GM23248 (cell line): ENCODE measurements at regions not wholly inside any gene's neighbourhood (a gene's known extent, or its start where the extent isn't known, plus 50 kb on each side); places are given as distances from the start of the nearest gene placed in this dataset.

Experiments used
- DNase-seq: peaks from one replicate; pipeline ENCODE4 v3.0.0-alpha.2; 2015
- H2AFZ ChIP-seq: fragments of 200-600 bp; sonication (generic); 2 replicates; pipeline ENCODE4 v1.6.1; 2016; ENCODE audit warnings: antibody characterized with exemption
- H3F3A ChIP-seq: fragments of 200-600 bp; sonication (generic); 2 replicates; pipeline ENCODE4 v1.6.1; 2016; ENCODE audit warnings: mild to moderate bottlenecking, antibody characterized with exemption, mixed run types; ENCODE audit not compliant: insufficient read depth
- H3K27ac ChIP-seq: fragments of 200-600 bp; sonication (generic); 2 replicates; pipeline ENCODE4 v1.5.1; 2016; ENCODE audit warnings: mild to moderate bottlenecking
- H3K27me3 ChIP-seq: fragments of 200-600 bp; sonication (generic); replicated peaks from 2 replicates; pipeline ENCODE4 v1.6.1; 2016; ENCODE audit warnings: mild to moderate bottlenecking; ENCODE audit not compliant: insufficient read depth
- H3K36me3 ChIP-seq: fragments of 200-600 bp; sonication (generic); 2 replicates; pipeline ENCODE4 v1.6.1; 2016; ENCODE audit warnings: low read depth, mild to moderate bottlenecking
- H3K4me1 ChIP-seq: fragments of 200-600 bp; sonication (generic); 2 replicates; pipeline ENCODE4 v1.6.1; 2016; ENCODE audit warnings: mild to moderate bottlenecking; ENCODE audit not compliant: insufficient read depth
- H3K4me2 ChIP-seq: fragments of 200-600 bp; sonication (generic); one replicate; pipeline ENCODE4 v1.6.1; 2016; ENCODE audit warnings: mild to moderate bottlenecking; ENCODE audit not compliant: unreplicated experiment
- H3K4me3 ChIP-seq: fragments of 200-600 bp; sonication (generic); 2 replicates; pipeline ENCODE4 v1.5.1; 2016; ENCODE audit warnings: mild to moderate bottlenecking
- H3K79me2 ChIP-seq: fragments of 200-600 bp; sonication (generic); 2 replicates; pipeline ENCODE4 v1.6.1; 2016; ENCODE audit warnings: mild to moderate bottlenecking; ENCODE audit not compliant: insufficient read depth
- H3K9ac ChIP-seq: fragments of 200-600 bp; sonication (generic); 2 replicates; pipeline ENCODE4 v1.6.1; 2016; ENCODE audit warnings: mild to moderate bottlenecking
- H3K9me2 ChIP-seq: fragments of 200-600 bp; sonication (generic); 2 replicates; pipeline ENCODE4 v1.6.1; 2016; ENCODE audit warnings: mixed run types, mild to moderate bottlenecking, moderate library complexity; ENCODE audit not compliant: insufficient read depth
- H3K9me3 ChIP-seq: fragments of 200-600 bp; sonication (generic); one replicate; pipeline ENCODE4 v1.6.1; 2017; ENCODE audit warnings: low read depth
- H4K20me1 ChIP-seq: fragments of 200-600 bp; sonication (generic); 2 replicates; pipeline ENCODE4 v1.6.0; 2016; ENCODE audit not compliant: insufficient read depth
- EZH2 ChIP-seq: fragments of 200-600 bp; sonication (generic); IDR thresholded peaks from 2 replicates; pipeline ENCODE4 v1.6.1; 2018; ENCODE audit warnings: antibody characterized with exemption, mild to moderate bottlenecking; ENCODE audit not compliant: insufficient read depth, poor library complexity, severe bottlenecking
- EZH2phosphoT487 ChIP-seq: fragments of 200-600 bp; sonication (generic); IDR thresholded peaks from 2 replicates; pipeline ENCODE4 v1.6.1; 2018; ENCODE audit warnings: antibody characterized with exemption, moderate library complexity, mild to moderate bottlenecking, low read depth; ENCODE audit not compliant: insufficient read depth
- WGBS, 2 experiments: methylation state at CpG; one replicate each; pipeline ENCODE4 v1.1.6; 2015 to 2017; ENCODE audit warnings: low lambda C conversion rate in 2 of 2, low coverage in 1 of 2; ENCODE audit errors: missing lambda C conversion rate in 2 of 2; 5-methylcytosine and 5-hydroxymethylcytosine counted together
- in situ Hi-C: fragments of 300-500 bp; cut with MboI; formaldehyde crosslinking; loops from 2 replicates; pipeline ENCODE4 v1.15.0; 2020

DNA sequence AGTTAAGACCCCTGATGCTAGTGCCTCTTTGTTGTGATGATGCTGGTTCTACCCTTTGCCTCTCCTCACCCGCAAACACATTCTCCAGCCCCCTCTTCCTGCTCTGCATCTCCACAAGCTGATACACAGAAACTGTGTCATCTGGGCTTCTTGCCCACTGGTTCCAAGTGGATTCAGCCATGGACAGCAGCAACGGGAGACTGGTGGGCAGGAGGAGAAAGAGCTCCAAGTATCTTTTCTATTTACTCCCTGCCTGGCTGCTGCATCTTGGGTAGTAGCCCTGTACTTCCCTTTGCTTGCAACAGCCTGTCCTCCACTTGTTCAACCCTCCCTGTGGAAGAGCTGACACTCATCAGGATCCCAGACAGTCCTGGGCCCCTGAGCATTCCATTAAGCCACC lies 655.1 kb upstream of the RAB6C start:
- no peaks in the 10 kb centered on the region for H3K27me3 ChIP-seq
- in situ Hi-C loops = no loop called here

DNA sequence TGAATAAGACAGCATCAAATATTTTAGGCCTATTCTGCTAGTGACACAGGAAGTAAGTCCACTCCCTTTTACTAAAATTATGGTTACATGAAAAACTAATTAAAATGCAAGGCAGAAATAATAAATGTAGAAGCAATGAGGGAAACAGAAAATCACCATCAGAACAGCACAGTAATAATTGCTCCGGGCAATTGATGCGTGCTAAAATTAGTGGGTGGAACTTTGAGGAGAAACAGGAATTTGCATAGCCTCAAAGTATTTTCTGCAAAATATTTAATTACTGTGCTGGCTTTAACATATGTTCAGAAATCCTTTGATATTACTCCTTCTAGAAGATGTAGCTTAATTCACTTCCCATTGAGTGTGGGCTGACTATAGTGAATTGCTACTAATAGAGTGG lies 654.3 kb upstream of the RAB6C start:
- Histone ChIP-seq H3F3A (no peaks in the 10 kb centered on the region), H3K9me2 (no peaks in the 10 kb centered on the region), H3K4me1 (no peaks in the 10 kb centered on the region), H3K36me3 (no peaks in the 10 kb centered on the region), H4K20me1 (no peaks in the 10 kb centered on the region), H3K27me3 (no peaks in the 10 kb centered on the region), H2AFZ (no peak overlapping the region), H3K9me3 (no peaks in the 10 kb centered on the region), H3K27ac (no peak overlapping the region), H3K79me2 (no peaks in the 10 kb centered on the region), H3K9ac (no peak overlapping the region), H3K4me2 (no peak overlapping the region), H3K4me3 (no peak overlapping the region)
- DNase-seq = no peak
- in situ Hi-C loops = no loop called here
- TF ChIP-seq EZH2 (no peak), EZH2phosphoT487 (no peak)
- whole genome bisulfite sequencing, 2 experiments = 27 to 38% methylated on average over 2 of the region's 2 CpGs

More for the DNA sequence above, 655.1 kb upstream of the RAB6C start:
- no peak for DNase-seq
- Histone ChIP-seq H3F3A (no peaks in the 10 kb centered on the region), H2AFZ (no peak overlapping the region), H3K4me1 (no peaks in the 10 kb centered on the region), H3K4me2 (no peak overlapping the region), H3K9ac (no peak overlapping the region), H3K36me3 (no peaks in the 10 kb centered on the region), H4K20me1 (no peaks in the 10 kb centered on the region), H3K9me3 (no peaks in the 10 kb centered on the region), H3K9me2 (no peaks in the 10 kb centered on the region), H3K27ac (no peak overlapping the region), H3K79me2 (no peaks in the 10 kb centered on the region), H3K4me3 (no peak overlapping the region)
- 17 to 22% methylated on average over 2 of the region's 2 CpGs for whole genome bisulfite sequencing, 2 experiments
- no peak for TF ChIP-seq EZH2phosphoT487
- no peak for TF ChIP-seq EZH2

DNA sequence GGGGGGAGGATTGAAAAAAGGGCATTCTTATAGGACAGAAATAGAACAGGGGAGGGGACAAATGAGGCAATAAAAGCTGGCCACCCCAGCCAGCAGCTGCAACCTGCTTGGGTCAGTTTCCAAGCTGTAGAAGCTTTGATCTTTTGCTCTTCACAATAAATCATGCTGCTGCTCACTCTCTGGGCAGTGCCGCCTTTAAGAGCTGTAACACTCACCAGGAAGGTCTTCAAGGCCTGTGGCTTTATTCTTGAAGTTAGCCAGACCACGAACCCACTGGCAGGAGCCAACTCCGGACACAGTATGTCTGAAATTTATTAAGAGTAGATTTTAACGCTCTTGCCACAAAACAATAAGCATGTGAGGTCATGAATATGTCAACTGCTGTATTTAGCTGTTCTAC lies 649.9 kb upstream of the RAB6C start:
- H3K4me2 ChIP-seq = no peak overlapping the region
- no peaks in the 10 kb centered on the region for H3F3A ChIP-seq
- no peak overlapping the region for H3K27ac ChIP-seq
- H3K9ac ChIP-seq = no peak overlapping the region
- in situ Hi-C loops = no loop called here
- no peaks in the 10 kb centered on the region for H3K4me1 ChIP-seq
- H4K20me1 ChIP-seq = no peaks in the 10 kb centered on the region
- TF ChIP-seq EZH2 (no peak), EZH2phosphoT487 (no peak)
- H2AFZ ChIP-seq = no peak overlapping the region
- H3K4me3 ChIP-seq = no peak overlapping the region
- H3K79me2 ChIP-seq = no peaks in the 10 kb centered on the region
- no peaks in the 10 kb centered on the region for H3K27me3 ChIP-seq
- H3K9me2 ChIP-seq = no peaks in the 10 kb centered on the region
- DNase-seq = no peak
- WGBS, 2 experiments = 3 to 9% methylated on average over 4 of the region's 4 CpGs
- no peaks in the 10 kb centered on the region for H3K9me3 ChIP-seq
- no peaks in the 10 kb centered on the region for H3K36me3 ChIP-seq

DNA sequence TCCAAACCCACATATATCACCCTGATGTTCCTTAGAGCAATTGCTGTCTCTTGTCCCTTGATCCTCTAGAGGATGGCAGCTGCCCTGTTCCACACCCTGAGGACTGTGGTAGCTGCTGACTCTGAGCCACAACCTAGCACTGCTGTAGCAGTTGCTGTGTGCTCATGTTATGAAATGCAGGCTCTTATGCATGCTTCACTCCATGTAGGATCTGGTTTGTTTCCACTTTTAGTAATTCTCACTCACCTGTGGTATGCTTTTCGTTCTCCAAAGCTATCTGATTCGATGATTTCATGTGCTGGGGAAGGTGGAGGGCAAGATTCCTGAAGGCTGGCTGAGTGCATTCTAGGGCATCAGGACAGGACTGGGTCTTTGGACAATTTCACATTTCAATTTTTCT lies 649.0 kb upstream of the RAB6C start:
- no peak overlapping the region for H2AFZ ChIP-seq
- no peaks in the 10 kb centered on the region for H3K27me3 ChIP-seq
- H3K27ac ChIP-seq = no peak overlapping the region
- no peak for DNase-seq
- in situ Hi-C loops = no loop called here
- no peak overlapping the region for H3K4me2 ChIP-seq
- no peak overlapping the region for H3K4me3 ChIP-seq
- H3K9me3 ChIP-seq = no peaks in the 10 kb centered on the region
- H3K4me1 ChIP-seq = no peaks in the 10 kb centered on the region
- no peaks in the 10 kb centered on the region for H3K36me3 ChIP-seq
- no peaks in the 10 kb centered on the region for H3K79me2 ChIP-seq
- no peaks in the 10 kb centered on the region for H3F3A ChIP-seq
- no peaks in the 10 kb centered on the region for H3K9me2 ChIP-seq
- H3K9ac ChIP-seq = no peak overlapping the region
- WGBS, 2 experiments = 11 to 40% methylated on average over 2 of the region's 2 CpGs
- no peaks in the 10 kb centered on the region for H4K20me1 ChIP-seq
- no peak for TF ChIP-seq EZH2
- TF ChIP-seq EZH2phosphoT487 = no peak

DNA sequence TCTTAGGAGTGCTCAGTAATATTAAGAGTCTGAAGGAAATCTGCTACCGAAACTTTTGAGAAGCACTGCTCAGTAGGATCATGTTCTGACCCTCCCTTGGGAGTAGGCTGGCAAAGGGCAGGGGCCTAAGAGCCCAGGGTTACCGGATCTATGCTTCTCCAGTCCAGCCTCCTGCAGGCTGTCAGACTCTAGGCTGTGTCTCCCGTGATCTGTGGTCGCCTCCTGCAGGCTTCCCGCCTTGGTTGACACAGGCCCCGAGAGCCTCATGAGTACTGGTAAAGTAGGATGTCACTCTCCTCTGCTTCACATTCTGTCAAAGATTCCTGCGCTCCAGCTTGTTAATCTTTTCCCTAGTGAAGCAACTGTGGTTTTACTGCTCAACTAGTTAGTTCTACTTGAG lies 647.8 kb upstream of the RAB6C start:
- H3K27ac ChIP-seq = no peak overlapping the region
- H4K20me1 ChIP-seq = no peaks in the 10 kb centered on the region
- in situ Hi-C loops = no loop called here
- no peaks in the 10 kb centered on the region for H3K4me1 ChIP-seq
- no peak for DNase-seq
- no peak overlapping the region for H3K4me2 ChIP-seq
- WGBS, 2 experiments = 40 to 49% methylated on average over 7 of the region's 7 CpGs
- no peaks in the 10 kb centered on the region for H3K9me3 ChIP-seq
- H3K79me2 ChIP-seq = no peaks in the 10 kb centered on the region
- no peak overlapping the region for H3K4me3 ChIP-seq
- H3K9ac ChIP-seq = no peak overlapping the region
- no peaks in the 10 kb centered on the region for H3K9me2 ChIP-seq
- no peaks in the 10 kb centered on the region for H3K36me3 ChIP-seq
- no peaks in the 10 kb centered on the region for H3K27me3 ChIP-seq
- TF ChIP-seq EZH2phosphoT487 (no peak), EZH2 (no peak)
- H2AFZ ChIP-seq = no peak overlapping the region
- no peaks in the 10 kb centered on the region for H3F3A ChIP-seq
